Caki2 (cell line): ENCODE measurements at regions not wholly inside any gene's neighbourhood (a gene's known extent, or its start where the extent isn't known, plus 50 kb on each side); places are given as distances from the start of the nearest gene placed in this dataset.

Source experiments
- DNase-seq: peaks from one replicate; pipeline ENCODE4 v3.0.0-alpha.2; 2015; ENCODE audit warnings: low read depth
- in situ Hi-C: cut with HindIII; loops from 2 replicates; pipeline ENCODE4 v1.10.0; 2016; ENCODE audit warnings: low sequenced_read_pairs, low pct_unique_long_range_greater_than_20kb, mixed read lengths

GRCh38 chr2:18503376-18504228 lies 56.9 kb downstream of the RDH14 start:
- in situ Hi-C loops = no loop called here
- no peak for DNase-seq

GRCh38 chr2:18502142-18502541 lies 58.3 kb downstream of the RDH14 start:
- in situ Hi-C loops = no loop called here
- DNase-seq = no peak

GRCh38 chr2:18501729-18502128 lies 58.7 kb downstream of the RDH14 start:
- no peak for DNase-seq
- in situ Hi-C loops = no loop called here

- in situ Hi-C loops = no loop called here
- DNase-seq = no peak
These were observed 59.3 kb downstream of the RDH14 start for GRCh38 chr2:18501156-18501555.

GRCh38 chr2:18500333-18500732 lies 60.1 kb downstream of the RDH14 start:
- DNase-seq = no peak
- in situ Hi-C loops = no loop called here

GRCh38 chr2:18498531-18498930 lies 61.9 kb downstream of the RDH14 start:
- no peak for DNase-seq
- in situ Hi-C loops = no loop called here

- in situ Hi-C loops = no loop called here
These were observed 63.9 kb downstream of the RDH14 start for GRCh38 chr2:18496516-18496915.

GRCh38 chr2:18495058-18495457 lies 65.4 kb downstream of the RDH14 start:
- in situ Hi-C loops = no loop called here
- no peak for DNase-seq

More at GRCh38 chr2:18496516-18496915, 63.9 kb downstream of the RDH14 start:
- DNase-seq = no peak

GRCh38 chr2:18492721-18493120 lies 67.7 kb downstream of the RDH14 start:
- no peak for DNase-seq
- in situ Hi-C loops = no loop called here

- in situ Hi-C loops = no loop called here
- DNase-seq = no peak
These were observed 68.9 kb downstream of the RDH14 start for GRCh38 chr2:18491577-18491976.

GRCh38 chr2:18490901-18491300 lies 69.6 kb downstream of the RDH14 start:
- DNase-seq = no peak
- in situ Hi-C loops = no loop called here

- no peak for DNase-seq
- in situ Hi-C loops = no loop called here
These were observed 73.1 kb downstream of the RDH14 start for GRCh38 chr2:18487106-18487913.

GRCh38 chr2:18484625-18485024 lies 75.8 kb downstream of the RDH14 start:
- DNase-seq = no peak
- in situ Hi-C loops = no loop called here

GRCh38 chr2:18483896-18484295 lies 76.6 kb downstream of the RDH14 start:
- DNase-seq = no peak
- in situ Hi-C loops = no loop called here

- no peak for DNase-seq
- in situ Hi-C loops = no loop called here
These were observed 77.8 kb downstream of the RDH14 start for GRCh38 chr2:18482666-18483065.

GRCh38 chr2:18479947-18480369 lies 80.5 kb downstream of the RDH14 start:
- DNase-seq = no peak
- in situ Hi-C loops = no loop called here

GRCh38 chr2:18477293-18477692 lies 83.2 kb downstream of the RDH14 start:
- in situ Hi-C loops = no loop called here
- no peak for DNase-seq

GRCh38 chr2:18476484-18476883 lies 84.0 kb downstream of the RDH14 start:
- in situ Hi-C loops = no loop called here
- no peak for DNase-seq

- in situ Hi-C loops = no loop called here
- DNase-seq = no peak
These were observed 84.6 kb downstream of the RDH14 start for GRCh38 chr2:18475884-18476283.
